IPS-15b (cell line): ENCODE measurements at regions not wholly inside any gene's neighbourhood (a gene's known extent, or its start where the extent isn't known, plus 50 kb on each side); places are given as distances from the start of the nearest gene placed in this dataset.

ENCODE experiments used
- H3K27me3 ChIP-seq: one replicate; pipeline ENCODE4 v1.6.1; 2013; ENCODE audit warnings: low read length; ENCODE audit not compliant: control insufficient read depth, insufficient read depth
- H3K36me3 ChIP-seq: one replicate; pipeline ENCODE4 v1.6.1; 2013; ENCODE audit warnings: low read length; ENCODE audit not compliant: control insufficient read depth, insufficient read depth
- H3K4me1 ChIP-seq: one replicate; pipeline ENCODE4 v1.6.1; 2013; ENCODE audit warnings: mild to moderate bottlenecking, low read length; ENCODE audit not compliant: control insufficient read depth, insufficient read depth
- H3K4me3 ChIP-seq: one replicate; pipeline ENCODE4 v1.5.1; 2013; ENCODE audit warnings: low read depth, low read length
- H3K9ac ChIP-seq: one replicate; pipeline ENCODE4 v1.6.1; 2013; ENCODE audit warnings: low read depth, mild to moderate bottlenecking, low read length
- H3K9me3 ChIP-seq: one replicate; pipeline ENCODE4 v1.6.1; 2013; ENCODE audit warnings: mild to moderate bottlenecking, low read length; ENCODE audit not compliant: control insufficient read depth, insufficient read depth

GRCh38 chr7:94195813-94196212, 191.7 kb upstream of the BET1 start:
- Histone ChIP-seq H3K9me3 (no peaks in the 10 kb centered on the region), H3K9ac (no peak overlapping the region), H3K36me3 (no peaks in the 10 kb centered on the region), H3K4me1 (peaks cover 2% of the 10 kb centered on the region), H3K27me3 (no peaks in the 10 kb centered on the region), H3K4me3 (no peak overlapping the region)

- no peak overlapping the region for H3K4me3 ChIP-seq
- H3K9ac ChIP-seq = no peak overlapping the region
- no peaks in the 10 kb centered on the region for H3K27me3 ChIP-seq
- H3K9me3 ChIP-seq = no peaks in the 10 kb centered on the region
- H3K4me1 ChIP-seq = no peaks in the 10 kb centered on the region
- H3K36me3 ChIP-seq = no peaks in the 10 kb centered on the region
Observed at GRCh38 chr7:94205529-94205928, 189.2 kb upstream of the COL1A2 start.

- H3K9ac ChIP-seq = no peak overlapping the region
- H3K27me3 ChIP-seq = no peaks in the 10 kb centered on the region
- H3K9me3 ChIP-seq = no peaks in the 10 kb centered on the region
- no peaks in the 10 kb centered on the region for H3K4me1 ChIP-seq
- no peaks in the 10 kb centered on the region for H3K36me3 ChIP-seq
- no peak overlapping the region for H3K4me3 ChIP-seq
Observed at GRCh38 chr7:94206295-94206694, 188.4 kb upstream of the COL1A2 start.

GRCh38 chr7:94212160-94212559, 182.5 kb upstream of the COL1A2 start:
- Histone ChIP-seq H3K4me1 (no peaks in the 10 kb centered on the region), H3K9ac (no peak overlapping the region), H3K27me3 (no peaks in the 10 kb centered on the region), H3K4me3 (no peak overlapping the region), H3K36me3 (no peaks in the 10 kb centered on the region), H3K9me3 (no peaks in the 10 kb centered on the region)

GRCh38 chr7:94216944-94217461, 177.7 kb upstream of the COL1A2 start:
- H3K36me3 ChIP-seq = no peaks in the 10 kb centered on the region

GRCh38 chr7:94217766-94218165, 176.9 kb upstream of the COL1A2 start:
- Histone ChIP-seq H3K27me3 (no peaks in the 10 kb centered on the region), H3K4me3 (no peak overlapping the region), H3K9me3 (no peaks in the 10 kb centered on the region), H3K36me3 (no peaks in the 10 kb centered on the region), H3K4me1 (no peaks in the 10 kb centered on the region), H3K9ac (no peak overlapping the region)

More at GRCh38 chr7:94216944-94217461, 177.7 kb upstream of the COL1A2 start:
- Histone ChIP-seq H3K9me3 (no peaks in the 10 kb centered on the region), H3K27me3 (no peaks in the 10 kb centered on the region), H3K9ac (no peak overlapping the region), H3K4me1 (no peaks in the 10 kb centered on the region), H3K4me3 (no peak overlapping the region)

- Histone ChIP-seq H3K4me3 (no peak overlapping the region), H3K9me3 (no peaks in the 10 kb centered on the region), H3K9ac (no peak overlapping the region), H3K36me3 (no peaks in the 10 kb centered on the region), H3K27me3 (no peaks in the 10 kb centered on the region), H3K4me1 (no peaks in the 10 kb centered on the region)
Observed at GRCh38 chr7:94222516-94222915, 172.2 kb upstream of the COL1A2 start.

GRCh38 chr7:94223375-94224084, 171.2 kb upstream of the COL1A2 start:
- no peaks in the 10 kb centered on the region for H3K27me3 ChIP-seq
- no peak overlapping the region for H3K4me3 ChIP-seq
- no peaks in the 10 kb centered on the region for H3K4me1 ChIP-seq
- H3K9ac ChIP-seq = no peak overlapping the region
- no peaks in the 10 kb centered on the region for H3K9me3 ChIP-seq
- H3K36me3 ChIP-seq = no peaks in the 10 kb centered on the region

- Histone ChIP-seq H3K4me3 (no peak overlapping the region), H3K4me1 (no peaks in the 10 kb centered on the region), H3K36me3 (no peaks in the 10 kb centered on the region), H3K9me3 (no peaks in the 10 kb centered on the region), H3K9ac (no peak overlapping the region), H3K27me3 (peaks cover 16% of the 10 kb centered on the region)
Observed at GRCh38 chr7:94228223-94228622, 166.5 kb upstream of the COL1A2 start.

- H3K36me3 ChIP-seq = no peaks in the 10 kb centered on the region
- H3K9ac ChIP-seq = no peak overlapping the region
- H3K9me3 ChIP-seq = no peaks in the 10 kb centered on the region
- no peak overlapping the region for H3K4me3 ChIP-seq
- H3K27me3 ChIP-seq = peaks cover 20% of the 10 kb centered on the region
- H3K4me1 ChIP-seq = no peaks in the 10 kb centered on the region
Observed at GRCh38 chr7:94228678-94229077, 166.0 kb upstream of the COL1A2 start.

- peaks cover 46% of the 10 kb centered on the region for H3K27me3 ChIP-seq
- H3K4me3 ChIP-seq = no peak overlapping the region
- H3K9ac ChIP-seq = no peak overlapping the region
- no peaks in the 10 kb centered on the region for H3K9me3 ChIP-seq
- H3K36me3 ChIP-seq = no peaks in the 10 kb centered on the region
- no peaks in the 10 kb centered on the region for H3K4me1 ChIP-seq
Observed at GRCh38 chr7:94231305-94231704, 163.4 kb upstream of the COL1A2 start.

GRCh38 chr7:94236960-94237359, 157.7 kb upstream of the COL1A2 start:
- H3K36me3 ChIP-seq = no peaks in the 10 kb centered on the region
- H3K4me1 ChIP-seq = no peaks in the 10 kb centered on the region
- no peaks in the 10 kb centered on the region for H3K9me3 ChIP-seq
- no peak overlapping the region for H3K4me3 ChIP-seq
- H3K9ac ChIP-seq = no peak overlapping the region
- peaks cover 77% of the 10 kb centered on the region for H3K27me3 ChIP-seq
